Endodermal cell (in vitro differentiated cells): ENCODE measurements at regions not wholly inside any gene's neighbourhood (a gene's known extent, or its start where the extent isn't known, plus 50 kb on each side); places are given as distances from the start of the nearest gene placed in this dataset.

Experiments
- DNase-seq: peaks from one replicate; pipeline ENCODE4 v3.0.0-alpha.2; 2017
- H3K27ac ChIP-seq: 2 replicates; pipeline ENCODE4 v1.5.1; 2013; ENCODE audit warnings: mild to moderate bottlenecking, low read depth, low read length, moderate library complexity
- H3K27me3 ChIP-seq: 2 replicates; pipeline ENCODE4 v1.6.1; 2013; ENCODE audit warnings: mild to moderate bottlenecking, low read length, moderate library complexity; ENCODE audit not compliant: insufficient read depth, control insufficient read depth, poor library complexity, severe bottlenecking
- H3K36me3 ChIP-seq: 2 replicates; pipeline ENCODE4 v1.7.0; 2013; ENCODE audit warnings: mild to moderate bottlenecking, low read length, moderate library complexity; ENCODE audit not compliant: control insufficient read depth, insufficient read depth
- H3K4me1 ChIP-seq: one replicate; pipeline ENCODE4 v1.7.0; 2013; ENCODE audit warnings: low read length; ENCODE audit not compliant: control insufficient read depth, insufficient read depth
- H3K4me3 ChIP-seq: 2 replicates; pipeline ENCODE4 v1.5.1; 2013; ENCODE audit warnings: mild to moderate bottlenecking, low read length, moderate library complexity
- H3K9ac ChIP-seq: 2 replicates; pipeline ENCODE4 v1.6.1; 2013; ENCODE audit warnings: mild to moderate bottlenecking, low read length, moderate library complexity; ENCODE audit not compliant: poor library complexity, severe bottlenecking; ENCODE audit errors: extremely low read depth
- H3K9me3 ChIP-seq: 2 replicates; pipeline ENCODE4 v1.6.1; 2013; ENCODE audit warnings: mild to moderate bottlenecking, low read length, moderate library complexity; ENCODE audit not compliant: control insufficient read depth
- H3K27ac Mint-ChIP-seq: 2 replicates; pipeline ENCODE4 v1.8.0; 2020; ENCODE audit warnings: mixed read lengths
- H3K27me3 Mint-ChIP-seq: 2 replicates; pipeline ENCODE4 v1.8.0; 2021; ENCODE audit warnings: mild to moderate bottlenecking, mixed read lengths; ENCODE audit not compliant: insufficient read depth
- H3K36me3 Mint-ChIP-seq: 2 replicates; pipeline ENCODE4 v1.8.0; 2020; ENCODE audit warnings: low read depth, mixed read lengths
- H3K4me1 Mint-ChIP-seq: 2 replicates; pipeline ENCODE4 v1.8.0; 2020; ENCODE audit warnings: mixed read lengths
- H3K4me3 Mint-ChIP-seq: 2 replicates; pipeline ENCODE4 v1.8.0; 2020; ENCODE audit warnings: mild to moderate bottlenecking, moderate library complexity, mixed read lengths
- H3K9me3 Mint-ChIP-seq: 2 replicates; pipeline ENCODE4 v1.8.0; 2020; ENCODE audit warnings: mild to moderate bottlenecking, mixed read lengths
- CTCF ChIP-seq: fragments of 200-600 bp; sonication (generic); conservative IDR thresholded peaks from 2 replicates; pipeline ENCODE4 v1.5.0; 2021; ENCODE audit warnings: antibody characterized with exemption, mild to moderate bottlenecking
- WGBS, 2 experiments: methylation state at CpG; one replicate each; pipeline versions ENCODE4 v1.1.5 to v1.1.7; 2013; ENCODE audit warnings: missing lambda C conversion rate in 2 of 2, mixed read lengths in 1 of 2; ENCODE audit not compliant: insufficient coverage in 1 of 2, insufficient read length in 1 of 2; 5-methylcytosine and 5-hydroxymethylcytosine counted together

- no peaks in the 10 kb centered on the region for H3K9me3 ChIP-seq
- H3K27ac Mint-ChIP-seq = no peak overlapping the region
- H3K27ac ChIP-seq = no peak overlapping the region
- no peaks in the 10 kb centered on the region for H3K9me3 Mint-ChIP-seq
- H3K27me3 Mint-ChIP-seq = no peaks in the 10 kb centered on the region
- TF ChIP-seq CTCF = no peak
- DNase-seq = no peak
- no peak overlapping the region for H3K9ac ChIP-seq
- WGBS, 2 experiments = 97% methylated on average over 2 of the region's 2 CpGs; no CpG with 5 or more reads in 1 of the 2 experiments
- H3K4me1 Mint-ChIP-seq = no peaks in the 10 kb centered on the region
- H3K36me3 Mint-ChIP-seq = no peaks in the 10 kb centered on the region
- H3K4me1 ChIP-seq = no peaks in the 10 kb centered on the region
- no peak overlapping the region for H3K4me3 ChIP-seq
- H3K4me3 Mint-ChIP-seq = no peak overlapping the region
- no peaks in the 10 kb centered on the region for H3K27me3 ChIP-seq
- no peaks in the 10 kb centered on the region for H3K36me3 ChIP-seq
Measured at GRCh38 chr5:162407614-162408013, 340.0 kb downstream of the GABRG2 start.

GRCh38 chr5:162410365-162410764, 342.8 kb downstream of the GABRG2 start:
- Histone ChIP-seq H3K9ac (no peak overlapping the region), H3K9me3 (no peaks in the 10 kb centered on the region), H3K36me3 (no peaks in the 10 kb centered on the region), H3K27me3 (no peaks in the 10 kb centered on the region), H3K4me1 (no peaks in the 10 kb centered on the region), H3K27ac (no peak overlapping the region), H3K4me3 (no peak overlapping the region)
- no peaks in the 10 kb centered on the region for H3K27me3 Mint-ChIP-seq
- no peaks in the 10 kb centered on the region for H3K4me1 Mint-ChIP-seq
- no peaks in the 10 kb centered on the region for H3K36me3 Mint-ChIP-seq
- TF ChIP-seq CTCF = no peak
- no peak overlapping the region for H3K4me3 Mint-ChIP-seq
- H3K27ac Mint-ChIP-seq = no peak overlapping the region
- no peaks in the 10 kb centered on the region for H3K9me3 Mint-ChIP-seq
- no peak for DNase-seq
- WGBS, 2 experiments = 94 to 100% methylated on average over 2 to 8 of the region's 8 CpGs

GRCh38 chr5:162429142-162429541, 361.6 kb downstream of the GABRG2 start:
- H3K27ac Mint-ChIP-seq = no peak overlapping the region

More at GRCh38 chr5:162429142-162429541, 361.6 kb downstream of the GABRG2 start:
- no peaks in the 10 kb centered on the region for H3K4me1 Mint-ChIP-seq
- Histone ChIP-seq H3K27ac (no peak overlapping the region), H3K4me3 (no peak overlapping the region), H3K27me3 (no peaks in the 10 kb centered on the region), H3K36me3 (no peaks in the 10 kb centered on the region), H3K4me1 (no peaks in the 10 kb centered on the region), H3K9me3 (no peaks in the 10 kb centered on the region), H3K9ac (no peak overlapping the region)
- no peaks in the 10 kb centered on the region for H3K27me3 Mint-ChIP-seq
- H3K9me3 Mint-ChIP-seq = no peaks in the 10 kb centered on the region
- H3K36me3 Mint-ChIP-seq = no peaks in the 10 kb centered on the region
- TF ChIP-seq CTCF = no peak
- no peak for DNase-seq
- no peak overlapping the region for H3K4me3 Mint-ChIP-seq
